Panc1 (cell line): ENCODE measurements at regions not wholly inside any gene's neighbourhood (a gene's known extent, or its start where the extent isn't known, plus 50 kb on each side); places are given as distances from the start of the nearest gene placed in this dataset.

ENCODE experiments used
- CTCF ChIP-seq: fragments of 450-650 bp; IDR thresholded peaks from 2 replicates; pipeline ENCODE4 v1.5.1; 2017; ENCODE audit warnings: mild to moderate bottlenecking
- POLR2AphosphoS5 ChIP-seq: IDR thresholded peaks from 2 replicates; pipeline ENCODE4 v1.6.1; 2012; ENCODE audit warnings: mild to moderate bottlenecking, low read depth, low read length, moderate library complexity
- TCF7L2 ChIP-seq: IDR thresholded peaks from 2 replicates; pipeline ENCODE4 v1.6.1; 2011; ENCODE audit warnings: mild to moderate bottlenecking, low read depth, low read length, inconsistent platforms

GRCh38 chr6:148118244-148118643 is 224.4 kb upstream of the SASH1 start:
- TF ChIP-seq CTCF (no peak), TCF7L2 (no peak), POLR2AphosphoS5 (no peak)
